Cardiac fibroblast (primary cell): ENCODE measurements at regions not wholly inside any gene's neighbourhood (a gene's known extent, or its start where the extent isn't known, plus 50 kb on each side); places are given as distances from the start of the nearest gene placed in this dataset.
A peak's percentile ranks its signal among the peaks of the same experiment; 100 is the strongest.

Experiments used
- DNase-seq, 2 donors: peaks; one replicate each; pipeline versions ENCODE4 v3.0.0 to v3.0.0-alpha.2; 2010; ENCODE audit warnings: low read depth in 2 of 2
- H3K4me3 ChIP-seq, 2 donors: replicated peaks in 1 of 2; 1 replicate in 1 of 2; 2 replicates in 1 of 2; pipeline ENCODE4 v1.5.1; 2011; ENCODE audit warnings: low read depth in 2 of 2, low read length in 2 of 2, mild to moderate bottlenecking in 2 of 2, moderate library complexity in 1 of 2
- CTCF ChIP-seq: IDR thresholded peaks from one replicate; pipeline ENCODE4 v1.5.1; 2011; ENCODE audit warnings: low read depth, mild to moderate bottlenecking, low read length, inconsistent platforms

GRCh38 chr13:31427151-31428100 lies 227.7 kb downstream of the B3GLCT start:
- TF ChIP-seq CTCF: no peak
- H3K4me3 ChIP-seq: no peak overlapping the region
- no peak for DNase-seq

GRCh38 chr13:31431722-31432137 lies 232.0 kb downstream of the B3GLCT start:
- no peak overlapping the region for H3K4me3 ChIP-seq
- peak; percentile 80 for TF ChIP-seq CTCF
- peak; percentile 65 to 72 for DNase-seq

- TF ChIP-seq CTCF: no peak
- H3K4me3 ChIP-seq: no peak overlapping the region
- DNase-seq: no peak
These were observed 233.4 kb downstream of the B3GLCT start for GRCh38 chr13:31433207-31433606.

- no peak for DNase-seq
- TF ChIP-seq CTCF: no peak
- no peak overlapping the region for H3K4me3 ChIP-seq
These were observed 234.0 kb downstream of the B3GLCT start for GRCh38 chr13:31433746-31434145.

GRCh38 chr13:31434613-31435012 lies 234.8 kb downstream of the B3GLCT start:
- no peak for TF ChIP-seq CTCF
- no peak for DNase-seq
- H3K4me3 ChIP-seq: no peak overlapping the region

- no peak overlapping the region for H3K4me3 ChIP-seq
- no peak for TF ChIP-seq CTCF
- DNase-seq: no peak
These were observed 235.8 kb downstream of the B3GLCT start for GRCh38 chr13:31435536-31435935.

GRCh38 chr13:31436478-31436877 lies 236.7 kb downstream of the B3GLCT start:
- H3K4me3 ChIP-seq: no peak overlapping the region
- no peak for TF ChIP-seq CTCF
- DNase-seq: peak in 1 of 2 donors; percentile 15
